Mesothelial cell of epicardium (in vitro differentiated cells): ENCODE measurements at regions not wholly inside any gene's neighbourhood (a gene's known extent, or its start where the extent isn't known, plus 50 kb on each side); places are given as distances from the start of the nearest gene placed in this dataset.
"Not testable (repeated sequence)": the region's sequence is repeated elsewhere in the genome, so short reads cannot be mapped to it uniquely, and the experiment has no call there.

Experiments used
- DNase-seq, 2 experiments: peaks; one replicate each; pipeline ENCODE4 v3.0.0; 2021; ENCODE audit warnings: low spot score in 2 of 2; ENCODE audit not compliant: unreplicated experiment in 2 of 2
- H3K27ac Mint-ChIP-seq: 2 replicates; pipeline ENCODE4 v1.8.0; 2021; ENCODE audit warnings: mixed read lengths
- H3K27me3 Mint-ChIP-seq: 2 replicates; pipeline ENCODE4 v1.8.0; 2021; ENCODE audit warnings: low read depth, mixed read lengths
- H3K36me3 Mint-ChIP-seq: 2 replicates; pipeline ENCODE4 v1.8.0; 2021; ENCODE audit warnings: mixed read lengths
- H3K4me1 Mint-ChIP-seq: 2 replicates; pipeline ENCODE4 v1.8.0; 2021; ENCODE audit warnings: mixed read lengths
- H3K4me3 Mint-ChIP-seq: 2 replicates; pipeline ENCODE4 v1.8.0; 2021; ENCODE audit warnings: mild to moderate bottlenecking, moderate library complexity, mixed read lengths
- H3K9me3 Mint-ChIP-seq: 2 replicates; pipeline ENCODE4 v1.8.0; 2021; ENCODE audit warnings: mixed read lengths
- CTCF ChIP-seq: fragments of 200-600 bp; sonication (generic); IDR thresholded peaks from one replicate; pipeline ENCODE4 v1.5.0; 2021; ENCODE audit warnings: antibody characterized with exemption; ENCODE audit not compliant: unreplicated experiment

- no peak for DNase-seq
- Mint-ChIP-seq H3K9me3 (peaks cover 22% of the 10 kb centered on the region), H3K27me3 (no peaks in the 10 kb centered on the region)
Observed at GRCh38 chr14:105901226-105901625, 374.8 kb downstream of the TMEM121 start.

GRCh38 chr14:105902131-105902898 lies 375.9 kb downstream of the TMEM121 start:
- no peak for DNase-seq
- TF ChIP-seq CTCF: no peak
- H3K9me3 Mint-ChIP-seq: peaks cover 20% of the 10 kb centered on the region
- H3K27ac Mint-ChIP-seq: no peak overlapping the region
- H3K27me3 Mint-ChIP-seq: no peaks in the 10 kb centered on the region
- no peak overlapping the region for H3K4me3 Mint-ChIP-seq
- H3K4me1 Mint-ChIP-seq: no peaks in the 10 kb centered on the region
- peaks cover 5% of the 10 kb centered on the region for H3K36me3 Mint-ChIP-seq

More at GRCh38 chr14:105901226-105901625, 374.8 kb downstream of the TMEM121 start:
- no peak overlapping the region for H3K4me3 Mint-ChIP-seq
- no peak for TF ChIP-seq CTCF
- no peak overlapping the region for H3K27ac Mint-ChIP-seq
- H3K4me1 Mint-ChIP-seq: no peaks in the 10 kb centered on the region
- peaks cover 5% of the 10 kb centered on the region for H3K36me3 Mint-ChIP-seq

GRCh38 chr14:105902899-105903165 lies 376.4 kb downstream of the TMEM121 start:
- H3K4me1 Mint-ChIP-seq, H3K4me3 Mint-ChIP-seq, H3K27me3 Mint-ChIP-seq: not testable (repeated sequence)

GRCh38 chr14:105903971-105904370 lies 377.6 kb downstream of the TMEM121 start:
- no peak for TF ChIP-seq CTCF
- Mint-ChIP-seq H3K27me3 (no peaks in the 10 kb centered on the region), H3K4me1 (no peaks in the 10 kb centered on the region), H3K27ac (no peak overlapping the region), H3K36me3 (peaks cover 5% of the 10 kb centered on the region), H3K4me3 (no peak overlapping the region), H3K9me3 (peaks cover 15% of the 10 kb centered on the region)
- DNase-seq: no peak

More at GRCh38 chr14:105902899-105903165, 376.4 kb downstream of the TMEM121 start:
- DNase-seq, H3K27ac Mint-ChIP-seq, H3K36me3 Mint-ChIP-seq: not testable (repeated sequence)
- peaks cover 19% of the 10 kb centered on the region for H3K9me3 Mint-ChIP-seq

- Mint-ChIP-seq H3K36me3 (peaks cover 5% of the 10 kb centered on the region), H3K27ac (no peak overlapping the region), H3K9me3 (peaks cover 15% of the 10 kb centered on the region), H3K4me1 (no peaks in the 10 kb centered on the region), H3K4me3 (no peak overlapping the region), H3K27me3 (no peaks in the 10 kb centered on the region)
- no peak for DNase-seq
- TF ChIP-seq CTCF: no peak
Observed at GRCh38 chr14:105904379-105904778, 378.0 kb downstream of the TMEM121 start.

GRCh38 chr14:105905456-105905855 lies 379.1 kb downstream of the TMEM121 start:
- peaks cover 18% of the 10 kb centered on the region for H3K9me3 Mint-ChIP-seq

More at GRCh38 chr14:105905456-105905855, 379.1 kb downstream of the TMEM121 start:
- no peak overlapping the region for H3K4me3 Mint-ChIP-seq
- no peaks in the 10 kb centered on the region for H3K4me1 Mint-ChIP-seq
- no peak for DNase-seq
- no peaks in the 10 kb centered on the region for H3K27me3 Mint-ChIP-seq
- H3K36me3 Mint-ChIP-seq: peaks cover 5% of the 10 kb centered on the region
- TF ChIP-seq CTCF: no peak
- H3K27ac Mint-ChIP-seq: no peak overlapping the region
